Mammary epithelial cell (primary cell): ENCODE measurements at regions not wholly inside any gene's neighbourhood (a gene's known extent, or its start where the extent isn't known, plus 50 kb on each side); places are given as distances from the start of the nearest gene placed in this dataset.

ENCODE experiments used
- CTCF ChIP-seq, 2 donors: IDR thresholded peaks in 1 of 2; conservative IDR thresholded peaks in 1 of 2; 2 replicates each; pipeline ENCODE4 v1.5.1; 2011 to 2012; ENCODE audit warnings: inconsistent platforms in 2 of 2, low read length in 2 of 2, mild to moderate bottlenecking in 2 of 2, control low read depth in 1 of 2, low read depth in 1 of 2; ENCODE audit not compliant: insufficient read depth in 1 of 2; ENCODE audit errors: extremely low read depth in 1 of 2
- EZH2 ChIP-seq: IDR thresholded peaks from 2 replicates; pipeline ENCODE4 v1.6.1; 2012; ENCODE audit warnings: low read length, inconsistent platforms, borderline replicate concordance

GRCh38 chr7:54632696-54633095 lies 90.5 kb downstream of the VSTM2A start:
- no peak for TF ChIP-seq CTCF (conservative IDR thresholded peaks at IDR 0.05 in 1 of 2, IDR thresholded peaks at IDR 0.05 in 1 of 2; ENCODE audit: extremely low read depth in 1 of 2, insufficient read depth in 1 of 2, low read depth in 1 of 2, low read length in 2 of 2)
- no peak for TF ChIP-seq EZH2
